ENCODE measurements at regions not wholly inside any gene's neighbourhood (a gene's known extent, or its start where the extent isn't known, plus 50 kb on each side); places are given as distances from the start of the nearest gene placed in this dataset.

GRCh38 chr9:87065981-87066380 is 118.7 kb upstream of the GAS1 start:
- Histone ChIP-seq H3K27me3 (ENCODE audit: insufficient read depth, low read depth) (no peaks in the 10 kb centered on the region), H3K9me3 (ENCODE audit: insufficient read depth, low read depth) (no peaks in the 10 kb centered on the region), H3K27ac (no peak overlapping the region), H3F3A (ENCODE audit: insufficient read depth, low read depth) (no peaks in the 10 kb centered on the region), H4K20me1 (ENCODE audit: insufficient read depth) (no peaks in the 10 kb centered on the region), H2AFZ (no peak overlapping the region), H3K4me2 (no peak overlapping the region), H3K79me2 (ENCODE audit: low read depth) (no peaks in the 10 kb centered on the region), H3K4me3 (no peak overlapping the region), H3K4me1 (replicated peaks; ENCODE audit: insufficient read depth) (no peaks in the 10 kb centered on the region), H3K36me3 (ENCODE audit: low read depth) (no peaks in the 10 kb centered on the region), H3K9me2 (ENCODE audit: insufficient read depth) (no peaks in the 10 kb centered on the region)
- TF ChIP-seq EZH2 (IDR thresholded peaks at IDR 0.05; ENCODE audit: low read depth) (no peak), CTCF (conservative IDR thresholded peaks at IDR 0.05) (no peak)
- BruUV-seq (replicated peaks): no TSS peak
- no peak for DNase-seq
- CTCF ChIA-PET: no interaction called here
- POLR2A ChIA-PET (ENCODE audit: unreplicated experiment): no interaction called here
- intact Hi-C loops (cut with micrococcal nuclease; ENCODE audit: unreplicated experiment): no loop called here

GRCh38 chr9:87067426-87067825 is 120.1 kb upstream of the GAS1 start:
- no peaks in the 10 kb centered on the region for H3K36me3 ChIP-seq (ENCODE audit: low read depth)
- TF ChIP-seq EZH2 (IDR thresholded peaks at IDR 0.05; ENCODE audit: low read depth) (no peak), CTCF (conservative IDR thresholded peaks at IDR 0.05) (no peak)
- ChIA-PET POLR2A (ENCODE audit: unreplicated experiment) (no interaction called here), CTCF (no interaction called here)
- H3K4me3 ChIP-seq: no peak overlapping the region
- H3K4me2 ChIP-seq: no peak overlapping the region
- H4K20me1 ChIP-seq (ENCODE audit: insufficient read depth): no peaks in the 10 kb centered on the region
- intact Hi-C loops (cut with micrococcal nuclease; ENCODE audit: unreplicated experiment): no loop called here
- BruUV-seq (replicated peaks): no TSS peak
- no peaks in the 10 kb centered on the region for H3K9me2 ChIP-seq (ENCODE audit: insufficient read depth)
- H3F3A ChIP-seq (ENCODE audit: insufficient read depth, low read depth): no peaks in the 10 kb centered on the region
- no peaks in the 10 kb centered on the region for H3K4me1 ChIP-seq (replicated peaks; ENCODE audit: insufficient read depth)
- DNase-seq: no peak
- H3K27ac ChIP-seq: no peak overlapping the region
- no peaks in the 10 kb centered on the region for H3K27me3 ChIP-seq (ENCODE audit: insufficient read depth, low read depth)
- H3K79me2 ChIP-seq (ENCODE audit: low read depth): no peaks in the 10 kb centered on the region
- no peak overlapping the region for H2AFZ ChIP-seq
- H3K9me3 ChIP-seq (ENCODE audit: insufficient read depth, low read depth): 0 out of 2 replicates have a peak, but pooled peaks cover 3% of the 10 kb centered on the region

- H3F3A ChIP-seq (ENCODE audit: insufficient read depth, low read depth): no peaks in the 10 kb centered on the region
- TF ChIP-seq EZH2 (IDR thresholded peaks at IDR 0.05; ENCODE audit: low read depth) (no peak), CTCF (conservative IDR thresholded peaks at IDR 0.05) (no peak)
- ChIA-PET POLR2A (ENCODE audit: unreplicated experiment) (no interaction called here), CTCF (no interaction called here)
- H3K9me2 ChIP-seq (ENCODE audit: insufficient read depth): no peaks in the 10 kb centered on the region
- no TSS peak for BruUV-seq (replicated peaks)
- H3K27ac ChIP-seq: no peak overlapping the region
- no peak overlapping the region for H3K4me3 ChIP-seq
- intact Hi-C loops (cut with micrococcal nuclease; ENCODE audit: unreplicated experiment): no loop called here
- no peaks in the 10 kb centered on the region for H3K79me2 ChIP-seq (ENCODE audit: low read depth)
- no peaks in the 10 kb centered on the region for H4K20me1 ChIP-seq (ENCODE audit: insufficient read depth)
- H3K4me1 ChIP-seq (replicated peaks; ENCODE audit: insufficient read depth): no peaks in the 10 kb centered on the region
- no peaks in the 10 kb centered on the region for H3K36me3 ChIP-seq (ENCODE audit: low read depth)
- H3K4me2 ChIP-seq: no peak overlapping the region
- 0 out of 2 replicates have a peak, but pooled peaks cover 3% of the 10 kb centered on the region for H3K9me3 ChIP-seq (ENCODE audit: insufficient read depth, low read depth)
- H3K27me3 ChIP-seq (ENCODE audit: insufficient read depth, low read depth): no peaks in the 10 kb centered on the region
- no peak overlapping the region for H2AFZ ChIP-seq
- DNase-seq: no peak
Measured at GRCh38 chr9:87068177-87068840, 121.0 kb upstream of the GAS1 start.
